ENCODE measurements at regions not wholly inside any gene's neighbourhood (a gene's known extent, or its start where the extent isn't known, plus 50 kb on each side); places are given as distances from the start of the nearest gene placed in this dataset.

- intact Hi-C loops (cut with DNase I): no loop called here
- no peak for DNase-seq
Observed at GRCh38 chr1:112793631-112794565, 78.8 kb upstream of the PPM1J start.

GRCh38 chr1:112791723-112792104 lies 76.6 kb upstream of the PPM1J start:
- DNase-seq: no peak
- intact Hi-C loops (cut with DNase I): no loop called here

GRCh38 chr1:112790920-112791722 lies 76.0 kb upstream of the PPM1J start:
- intact Hi-C loops (cut with DNase I): no loop called here
- no peak for DNase-seq

GRCh38 chr1:112788561-112788960 lies 73.4 kb upstream of the PPM1J start:
- DNase-seq: no peak
- intact Hi-C loops (cut with DNase I): no loop called here

- no peak for DNase-seq
- intact Hi-C loops (cut with DNase I): no loop called here
Observed at GRCh38 chr1:112788054-112788453, 72.9 kb upstream of the PPM1J start.

- intact Hi-C loops (cut with DNase I): no loop called here
- no peak for DNase-seq
Observed at GRCh38 chr1:112783059-112783458, 67.9 kb upstream of the PPM1J start.

DNA sequence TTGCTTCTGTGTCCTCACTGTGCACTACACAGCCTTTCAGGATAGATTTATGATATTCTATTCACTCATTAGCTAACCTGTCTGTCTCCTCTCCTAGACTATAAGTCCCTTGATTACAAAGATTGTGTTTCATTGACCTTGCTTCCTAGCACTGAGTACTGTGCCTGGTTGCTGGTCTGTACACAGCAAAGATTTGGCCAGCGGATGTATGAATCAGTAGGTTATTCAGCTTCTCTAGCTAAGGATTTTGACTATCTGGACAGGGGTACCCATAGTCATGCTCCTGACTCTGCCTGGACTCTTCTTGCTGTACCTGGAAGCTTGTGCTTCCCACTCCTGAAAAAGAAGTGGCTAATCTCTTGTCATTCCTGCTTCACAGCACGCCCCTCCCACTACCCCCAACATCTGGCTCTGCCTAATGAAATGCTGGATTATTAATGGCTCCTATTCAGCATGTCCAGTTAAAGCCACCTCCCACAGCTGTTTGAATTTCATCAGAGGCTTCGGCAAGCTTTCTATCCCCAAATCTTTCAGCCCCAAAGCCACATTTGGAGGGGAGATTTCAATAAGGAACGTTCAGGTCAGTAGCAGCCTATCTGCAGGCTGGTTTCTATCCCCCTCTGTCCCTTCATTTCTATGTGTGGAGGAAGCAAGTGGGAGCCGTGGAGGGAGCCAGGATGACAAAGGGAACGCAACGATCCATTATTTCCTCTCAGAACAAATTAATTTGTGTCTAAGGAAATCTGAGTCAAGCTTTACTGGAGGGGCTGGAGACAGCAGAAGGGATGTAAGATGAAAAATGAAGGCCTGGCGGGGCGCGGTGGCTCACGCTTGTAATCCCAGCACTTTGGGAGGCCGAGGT lies 64.8 kb upstream of the PPM1J start:
- DNase-seq: no peak
- intact Hi-C loops (cut with DNase I): no loop called here

DNA sequence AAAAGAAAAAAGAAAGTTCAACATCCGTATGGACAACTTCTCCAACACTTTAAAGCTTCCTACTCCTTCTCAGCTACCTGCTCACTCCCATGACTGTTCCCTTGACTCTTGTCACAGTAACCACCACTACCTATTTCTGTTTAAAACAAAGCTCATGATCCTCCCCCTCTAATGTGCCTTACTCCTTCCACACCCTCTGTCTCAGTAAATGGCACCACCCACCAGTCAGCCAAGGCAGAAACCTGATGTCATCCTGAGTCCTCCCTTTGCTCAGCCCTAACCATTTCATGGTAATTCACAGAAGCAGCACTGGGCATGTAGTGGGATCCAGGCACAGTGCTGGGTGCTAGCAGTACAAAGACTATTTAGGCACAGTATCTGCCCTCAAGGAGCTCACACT lies 63.0 kb upstream of the PPM1J start:
- intact Hi-C loops (cut with DNase I): no loop called here
- peak in 39 of 42 donors; percentile 8 to 88 (median 50) for DNase-seq

GRCh38 chr1:112776688-112777087 lies 61.6 kb upstream of the PPM1J start:
- DNase-seq: peak in 2 of 42 donors; percentile 3 to 45
- intact Hi-C loops (cut with DNase I): no loop called here

- intact Hi-C loops (cut with DNase I): no loop called here
- no peak for DNase-seq
Observed at GRCh38 chr1:112772781-112773180, 57.6 kb upstream of the PPM1J start.

DNA sequence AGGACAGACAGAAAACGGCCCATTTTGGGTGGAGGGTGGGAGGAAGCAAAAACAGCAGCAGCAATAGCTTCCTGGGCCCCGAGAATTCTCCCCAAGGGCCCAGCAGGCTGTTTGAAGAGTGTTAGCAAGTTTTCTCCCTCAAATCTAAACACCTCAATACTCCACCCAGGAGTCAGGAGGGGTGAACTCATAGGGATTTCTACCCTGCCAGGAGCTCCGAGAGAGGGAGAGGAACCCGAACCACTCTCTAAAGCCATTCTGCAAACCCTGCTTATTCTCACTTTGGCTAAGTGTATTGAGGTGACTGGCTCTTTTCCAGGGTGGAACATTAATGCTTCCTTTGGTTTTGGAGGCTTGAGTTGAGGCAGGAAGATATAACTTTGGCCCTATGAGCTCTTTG lies 55.6 kb upstream of the PPM1J start:
- DNase-seq: no peak
- intact Hi-C loops (cut with DNase I): no loop called here

DNA sequence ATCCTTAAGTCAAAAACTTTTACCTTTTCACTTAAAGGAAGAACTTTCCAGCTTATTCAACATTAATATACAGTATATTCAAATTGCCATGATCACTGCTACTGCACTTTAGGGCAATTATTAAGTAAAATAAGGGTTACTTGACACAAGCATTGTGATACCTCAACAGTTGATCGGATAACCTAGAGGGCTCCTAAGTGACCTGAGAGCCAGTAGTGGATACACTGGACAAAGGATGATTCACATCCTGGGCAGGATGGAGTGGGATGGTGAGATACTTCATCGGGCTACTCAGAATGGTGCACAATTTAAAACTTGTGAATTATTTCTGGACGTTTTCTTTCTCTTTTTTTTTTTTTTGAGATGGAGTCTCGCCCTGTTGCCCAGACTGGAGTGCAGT lies 54.5 kb upstream of the PPM1J start:
- intact Hi-C loops (cut with DNase I): no loop called here
- DNase-seq: no peak

- DNase-seq: no peak
- intact Hi-C loops (cut with DNase I): no loop called here
Observed at GRCh38 chr1:112767646-112768045, 52.5 kb upstream of the PPM1J start.
